SU-DHL-6 (cell line): ENCODE measurements at regions not wholly inside any gene's neighbourhood (a gene's known extent, or its start where the extent isn't known, plus 50 kb on each side); places are given as distances from the start of the nearest gene placed in this dataset.

Experiments
- H2AFZ ChIP-seq: fragments of 200-600 bp; sonication (generic); 2 replicates; pipeline ENCODE4 v1.6.1; 2014; ENCODE audit warnings: low read depth, mild to moderate bottlenecking, moderate library complexity, mixed read lengths, antibody characterized with exemption, low read length; ENCODE audit not compliant: severe bottlenecking
- H3F3A ChIP-seq: fragments of 200-600 bp; shearing (Covaris generic); 2 replicates; pipeline ENCODE4 v1.6.0; 2016; ENCODE audit warnings: antibody characterized with exemption, mild to moderate bottlenecking; ENCODE audit not compliant: insufficient read depth
- H3K27ac ChIP-seq: fragments of 200-600 bp; sonication (generic); 2 replicates; pipeline ENCODE4 v1.5.1; 2016; ENCODE audit warnings: low read depth, mild to moderate bottlenecking, low read length, moderate library complexity, mixed read lengths
- H3K27me3 ChIP-seq: fragments of 200-600 bp; sonication (generic), shearing (Covaris generic); 2 replicates; pipeline ENCODE4 v1.6.0; 2014; ENCODE audit warnings: mild to moderate bottlenecking, low read length
- H3K36me3 ChIP-seq: fragments of 200-600 bp; sonication (generic); 2 replicates; pipeline ENCODE4 v1.6.1; 2014; ENCODE audit warnings: mild to moderate bottlenecking, low read length, mixed read lengths
- H3K4me2 ChIP-seq: fragments of 300-600, 200-600 bp; shearing (Covaris generic), sonication (generic); 2 replicates; pipeline ENCODE4 v1.6.0; 2014; ENCODE audit warnings: low read length, low read depth, mild to moderate bottlenecking; ENCODE audit not compliant: poor library complexity, severe bottlenecking
- H3K4me3 ChIP-seq: fragments of 200-600 bp; sonication (generic); 2 replicates; pipeline ENCODE4 v1.5.1; 2014; ENCODE audit warnings: antibody characterized with exemption, low read length, mild to moderate bottlenecking, mixed read lengths; ENCODE audit not compliant: insufficient read depth, poor library complexity, severe bottlenecking
- H3K79me2 ChIP-seq: fragments of 200-600 bp; sonication (generic); 2 replicates; pipeline ENCODE4 v1.6.1; 2014; ENCODE audit warnings: mild to moderate bottlenecking, low read length, moderate library complexity; ENCODE audit not compliant: insufficient read depth
- H3K9ac ChIP-seq: fragments of 200-600 bp; sonication (generic); 2 replicates; pipeline ENCODE4 v1.7.0; 2014; ENCODE audit warnings: mild to moderate bottlenecking, low read length
- H3K9me2 ChIP-seq: fragments of 200-600 bp; sonication (generic); replicated peaks from 2 replicates; pipeline ENCODE4 v1.6.1; 2014; ENCODE audit warnings: low read length; ENCODE audit not compliant: insufficient read depth
- H3K9me3 ChIP-seq: fragments of 200-600 bp; sonication (generic); 2 replicates; pipeline ENCODE4 v1.6.1; 2014; ENCODE audit warnings: low read length, mixed read lengths; ENCODE audit not compliant: insufficient read depth
- H4K20me1 ChIP-seq: fragments of 200-600 bp; sonication (generic); 2 replicates; pipeline ENCODE4 v1.6.1; 2014; ENCODE audit warnings: low read depth, mild to moderate bottlenecking, antibody characterized with exemption, low read length, moderate library complexity, mixed read lengths
- CTCF ChIP-seq: fragments of 200-600 bp; sonication (generic); IDR thresholded peaks from one replicate; pipeline ENCODE4 v1.5.1; 2017; ENCODE audit warnings: antibody characterized with exemption, mild to moderate bottlenecking, low read length, moderate library complexity; ENCODE audit not compliant: insufficient read depth, poor library complexity, severe bottlenecking
- EZH2phosphoT487 ChIP-seq: fragments of 200-600 bp; sonication (generic), shearing (Covaris generic); conservative IDR thresholded peaks from 2 replicates; pipeline ENCODE4 v1.6.1; 2018; ENCODE audit warnings: mild to moderate bottlenecking, antibody characterized with exemption, low read length, moderate library complexity, mixed read lengths

DNA sequence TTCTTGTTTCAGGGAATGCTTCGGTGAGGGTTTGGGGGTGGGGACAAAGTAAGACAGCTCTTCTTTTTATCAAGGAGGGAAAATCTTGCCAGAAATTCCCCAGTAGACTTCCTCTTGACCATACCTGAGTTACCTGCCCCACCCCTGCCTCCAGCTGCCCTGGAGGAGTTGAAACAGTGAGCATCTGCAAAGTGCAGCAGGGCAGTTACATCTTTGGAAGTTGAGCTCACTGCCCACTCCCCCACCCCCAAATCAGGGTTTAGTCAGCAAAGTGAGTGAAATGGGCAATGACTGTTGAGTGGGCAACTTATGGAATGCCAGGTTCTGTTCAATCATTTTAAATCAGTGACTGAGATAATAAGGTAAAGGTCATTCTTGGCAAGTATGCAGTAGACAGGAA lies 98.8 kb downstream of the BANF2 start:
- no peak overlapping the region for H3K4me2 ChIP-seq
- 0 out of 2 replicates have a peak, but pooled peaks cover 3% of the 10 kb centered on the region for H3K27me3 ChIP-seq
- TF ChIP-seq CTCF (no peak), EZH2phosphoT487 (no peak)
- no peak overlapping the region for H3K4me3 ChIP-seq
- no peaks in the 10 kb centered on the region for H3K36me3 ChIP-seq
- no peak overlapping the region for H3K9ac ChIP-seq
- H4K20me1 ChIP-seq = no peaks in the 10 kb centered on the region
- H3K9me3 ChIP-seq = no peaks in the 10 kb centered on the region
- no peak overlapping the region for H2AFZ ChIP-seq
- H3K27ac ChIP-seq = no peak overlapping the region
- H3K9me2 ChIP-seq = no peaks in the 10 kb centered on the region
- H3K79me2 ChIP-seq = no peaks in the 10 kb centered on the region
- H3F3A ChIP-seq = no peaks in the 10 kb centered on the region

GRCh38 chr20:17797579-17797978 lies 97.8 kb downstream of the BANF2 start:
- H3K4me2 ChIP-seq = no peak overlapping the region
- H3K79me2 ChIP-seq = no peaks in the 10 kb centered on the region

GRCh38 chr20:17797161-17797560 lies 97.4 kb downstream of the BANF2 start:
- H2AFZ ChIP-seq = no peak overlapping the region
- no peaks in the 10 kb centered on the region for H3K79me2 ChIP-seq
- no peaks in the 10 kb centered on the region for H3K36me3 ChIP-seq
- 0 out of 2 replicates have a peak, but pooled peaks cover 3% of the 10 kb centered on the region for H3K27me3 ChIP-seq
- no peaks in the 10 kb centered on the region for H3F3A ChIP-seq
- H3K9me2 ChIP-seq = no peaks in the 10 kb centered on the region
- H3K4me2 ChIP-seq = no peak overlapping the region
- H3K9me3 ChIP-seq = no peaks in the 10 kb centered on the region
- no peak for TF ChIP-seq CTCF
- no peak for TF ChIP-seq EZH2phosphoT487
- H3K9ac ChIP-seq = no peak overlapping the region
- H4K20me1 ChIP-seq = no peaks in the 10 kb centered on the region
- no peak overlapping the region for H3K27ac ChIP-seq
- H3K4me3 ChIP-seq = no peak overlapping the region

More at GRCh38 chr20:17797579-17797978, 97.8 kb downstream of the BANF2 start:
- Histone ChIP-seq H3K27me3 (0 out of 2 replicates have a peak, but pooled peaks cover 3% of the 10 kb centered on the region), H2AFZ (no peak overlapping the region), H3K9me3 (no peaks in the 10 kb centered on the region), H3K9me2 (no peaks in the 10 kb centered on the region), H3K9ac (no peak overlapping the region), H3K36me3 (no peaks in the 10 kb centered on the region), H3K27ac (no peak overlapping the region), H3F3A (no peaks in the 10 kb centered on the region), H4K20me1 (no peaks in the 10 kb centered on the region), H3K4me3 (no peak overlapping the region)
- no peak for TF ChIP-seq EZH2phosphoT487
- no peak for TF ChIP-seq CTCF
